ENCODE measurements at regions not wholly inside any gene's neighbourhood (a gene's known extent, or its start where the extent isn't known, plus 50 kb on each side); places are given as distances from the start of the nearest gene placed in this dataset.

DNA sequence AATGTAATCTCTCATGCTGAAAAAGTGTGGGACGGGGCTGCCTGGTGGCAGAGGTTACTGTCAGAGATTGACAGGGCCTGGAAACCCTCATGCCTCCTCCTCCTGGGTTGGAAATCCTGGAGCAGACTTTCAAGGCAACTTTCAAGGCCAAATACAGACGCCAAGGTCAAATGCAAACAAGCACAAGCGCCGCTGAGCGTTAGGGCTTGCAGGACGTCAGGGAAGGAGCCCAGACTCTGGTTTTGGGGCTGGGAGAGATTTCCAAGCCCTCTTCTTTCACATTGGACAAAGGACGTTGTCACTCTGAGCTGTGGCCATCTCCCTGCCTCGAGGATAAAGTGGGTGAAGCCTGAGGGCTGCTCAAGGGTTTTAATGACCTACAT, 120.1 kb downstream of the TWIST2 start:
- H3K9me3 ChIP-seq (ENCODE audit: insufficient read depth, low read length): no peaks in the 10 kb centered on the region
- no peaks in the 10 kb centered on the region for H3F3A ChIP-seq (ENCODE audit: insufficient read depth)
- no peak overlapping the region for H2AFZ ChIP-seq (ENCODE audit: low read depth, low read length, severe bottlenecking)
- no peaks in the 10 kb centered on the region for H3K27me3 ChIP-seq (ENCODE audit: low read length)
- H3K4me3 ChIP-seq (ENCODE audit: insufficient read depth, low read length, poor library complexity, severe bottlenecking): no peak overlapping the region
- no peaks in the 10 kb centered on the region for H3K9me2 ChIP-seq (replicated peaks; ENCODE audit: insufficient read depth, low read length)
- H3K27ac ChIP-seq (ENCODE audit: low read depth, low read length): no peak overlapping the region
- H3K36me3 ChIP-seq (ENCODE audit: low read length): no peaks in the 10 kb centered on the region
- no peak overlapping the region for H3K4me2 ChIP-seq (ENCODE audit: low read depth, low read length, poor library complexity, severe bottlenecking)
- TF ChIP-seq EZH2phosphoT487 (conservative IDR thresholded peaks at IDR 0.05; ENCODE audit: low read length): no peak
- TF ChIP-seq, protein P1, sequence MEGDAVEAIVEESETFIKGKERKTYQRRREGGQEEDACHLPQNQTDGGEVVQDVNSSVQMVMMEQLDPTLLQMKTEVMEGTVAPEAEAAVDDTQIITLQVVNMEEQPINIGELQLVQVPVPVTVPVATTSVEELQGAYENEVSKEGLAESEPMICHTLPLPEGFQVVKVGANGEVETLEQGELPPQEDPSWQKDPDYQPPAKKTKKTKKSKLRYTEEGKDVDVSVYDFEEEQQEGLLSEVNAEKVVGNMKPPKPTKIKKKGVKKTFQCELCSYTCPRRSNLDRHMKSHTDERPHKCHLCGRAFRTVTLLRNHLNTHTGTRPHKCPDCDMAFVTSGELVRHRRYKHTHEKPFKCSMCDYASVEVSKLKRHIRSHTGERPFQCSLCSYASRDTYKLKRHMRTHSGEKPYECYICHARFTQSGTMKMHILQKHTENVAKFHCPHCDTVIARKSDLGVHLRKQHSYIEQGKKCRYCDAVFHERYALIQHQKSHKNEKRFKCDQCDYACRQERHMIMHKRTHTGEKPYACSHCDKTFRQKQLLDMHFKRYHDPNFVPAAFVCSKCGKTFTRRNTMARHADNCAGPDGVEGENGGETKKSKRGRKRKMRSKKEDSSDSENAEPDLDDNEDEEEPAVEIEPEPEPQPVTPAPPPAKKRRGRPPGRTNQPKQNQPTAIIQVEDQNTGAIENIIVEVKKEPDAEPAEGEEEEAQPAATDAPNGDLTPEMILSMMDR (IDR thresholded peaks at IDR 0.05; ENCODE audit: insufficient read depth, low read length, poor library complexity, severe bottlenecking): no peak
- no peaks in the 10 kb centered on the region for H3K79me2 ChIP-seq (ENCODE audit: insufficient read depth, low read length)
- H3K9ac ChIP-seq (ENCODE audit: low read length): no peak overlapping the region
- no peaks in the 10 kb centered on the region for H4K20me1 ChIP-seq (ENCODE audit: low read depth, low read length)

DNA sequence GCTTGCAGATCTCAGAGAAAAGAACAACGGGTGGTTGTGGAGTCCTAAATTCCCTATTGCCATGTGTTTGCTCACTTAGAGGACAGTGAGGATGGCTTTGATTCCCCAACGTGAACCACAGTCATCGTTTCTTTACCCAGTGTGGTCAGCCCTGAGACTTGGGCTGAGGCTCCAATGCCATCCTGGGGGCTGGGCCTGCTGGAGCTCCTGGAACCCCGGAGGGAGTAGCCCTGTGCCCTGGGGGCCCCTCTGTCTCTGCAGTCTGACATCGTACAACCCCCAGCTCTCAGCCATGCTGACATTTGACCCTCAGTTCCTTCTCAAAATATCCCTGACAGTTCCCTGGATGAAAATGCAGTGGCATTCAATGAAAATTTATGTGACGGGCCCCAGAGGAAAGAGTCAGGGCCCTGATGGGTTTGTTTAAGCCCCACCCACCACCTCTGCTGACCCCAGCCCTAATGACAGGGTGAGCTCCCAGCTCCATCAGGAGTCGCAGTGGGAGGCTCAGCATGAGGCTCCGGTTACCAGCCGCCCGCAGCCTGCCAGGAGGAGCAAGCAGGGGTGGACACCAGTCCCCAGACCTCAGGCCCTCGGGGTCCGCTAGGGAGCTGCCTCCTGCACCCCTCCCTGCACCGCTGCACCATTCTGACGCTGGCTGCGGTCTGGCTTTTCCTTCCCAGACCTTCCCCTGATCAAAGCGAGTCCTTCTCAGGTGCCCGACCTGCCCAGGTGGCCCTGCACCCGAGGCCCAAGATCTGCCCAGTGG, 120.9 kb downstream of the TWIST2 start:
- H3K27me3 ChIP-seq (ENCODE audit: low read length): no peaks in the 10 kb centered on the region
- no peaks in the 10 kb centered on the region for H3F3A ChIP-seq (ENCODE audit: insufficient read depth)
- H3K79me2 ChIP-seq (ENCODE audit: insufficient read depth, low read length): no peaks in the 10 kb centered on the region
- no peaks in the 10 kb centered on the region for H3K36me3 ChIP-seq (ENCODE audit: low read length)
- H2AFZ ChIP-seq (ENCODE audit: low read depth, low read length, severe bottlenecking): no peak overlapping the region
- TF ChIP-seq, protein P1 (IDR thresholded peaks at IDR 0.05; ENCODE audit: insufficient read depth, low read length, poor library complexity, severe bottlenecking): no peak
- TF ChIP-seq EZH2phosphoT487 (conservative IDR thresholded peaks at IDR 0.05; ENCODE audit: low read length): no peak
- H4K20me1 ChIP-seq (ENCODE audit: low read depth, low read length): no peaks in the 10 kb centered on the region
- no peak overlapping the region for H3K27ac ChIP-seq (ENCODE audit: low read depth, low read length)
- no peak overlapping the region for H3K4me2 ChIP-seq (ENCODE audit: low read depth, low read length, poor library complexity, severe bottlenecking)
- no peak overlapping the region for H3K4me3 ChIP-seq (ENCODE audit: insufficient read depth, low read length, poor library complexity, severe bottlenecking)
- H3K9me3 ChIP-seq (ENCODE audit: insufficient read depth, low read length): no peaks in the 10 kb centered on the region
- H3K9me2 ChIP-seq (replicated peaks; ENCODE audit: insufficient read depth, low read length): no peaks in the 10 kb centered on the region
- H3K9ac ChIP-seq (ENCODE audit: low read length): no peak overlapping the region

DNA sequence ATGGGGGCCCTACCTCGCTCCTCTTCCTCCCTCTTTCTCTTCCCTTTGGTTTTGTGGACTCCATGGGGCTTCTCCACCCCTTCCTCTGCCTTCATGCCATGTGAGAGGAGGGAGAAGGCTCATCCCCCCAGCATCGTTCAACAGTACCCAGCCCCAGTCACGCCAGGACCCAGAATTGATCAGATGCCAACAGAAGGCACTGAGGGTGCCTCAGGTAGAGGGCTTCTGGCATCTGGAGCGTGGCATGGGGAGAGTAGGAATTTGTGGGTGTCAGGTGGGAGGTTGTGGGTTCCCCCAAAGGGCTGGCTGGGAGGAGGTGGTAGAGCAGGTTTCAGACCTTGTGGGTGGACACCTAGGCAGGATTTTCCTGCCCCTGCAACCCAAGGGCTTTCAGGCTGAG, 122.0 kb downstream of the TWIST2 start:
- no peaks in the 10 kb centered on the region for H3K79me2 ChIP-seq (ENCODE audit: insufficient read depth, low read length)
- TF ChIP-seq, protein P1 (IDR thresholded peaks at IDR 0.05; ENCODE audit: insufficient read depth, low read length, poor library complexity, severe bottlenecking): no peak
- TF ChIP-seq EZH2phosphoT487 (conservative IDR thresholded peaks at IDR 0.05; ENCODE audit: low read length): no peak

More for the DNA sequence above, 122.0 kb downstream of the TWIST2 start:
- H3K9me2 ChIP-seq (replicated peaks; ENCODE audit: insufficient read depth, low read length): no peaks in the 10 kb centered on the region
- H3K36me3 ChIP-seq (ENCODE audit: low read length): no peaks in the 10 kb centered on the region
- no peak overlapping the region for H3K4me2 ChIP-seq (ENCODE audit: low read depth, low read length, poor library complexity, severe bottlenecking)
- no peaks in the 10 kb centered on the region for H4K20me1 ChIP-seq (ENCODE audit: low read depth, low read length)
- H3F3A ChIP-seq (ENCODE audit: insufficient read depth): no peaks in the 10 kb centered on the region
- H2AFZ ChIP-seq (ENCODE audit: low read depth, low read length, severe bottlenecking): no peak overlapping the region
- H3K27ac ChIP-seq (ENCODE audit: low read depth, low read length): no peak overlapping the region
- H3K9ac ChIP-seq (ENCODE audit: low read length): no peak overlapping the region
- H3K27me3 ChIP-seq (ENCODE audit: low read length): no peaks in the 10 kb centered on the region
- no peaks in the 10 kb centered on the region for H3K9me3 ChIP-seq (ENCODE audit: insufficient read depth, low read length)
- no peak overlapping the region for H3K4me3 ChIP-seq (ENCODE audit: insufficient read depth, low read length, poor library complexity, severe bottlenecking)

Measured in SU-DHL-6 (cell line).